ENCODE measurements at regions not wholly inside any gene's neighbourhood (a gene's known extent, or its start where the extent isn't known, plus 50 kb on each side); places are given as distances from the start of the nearest gene placed in this dataset.

DNA sequence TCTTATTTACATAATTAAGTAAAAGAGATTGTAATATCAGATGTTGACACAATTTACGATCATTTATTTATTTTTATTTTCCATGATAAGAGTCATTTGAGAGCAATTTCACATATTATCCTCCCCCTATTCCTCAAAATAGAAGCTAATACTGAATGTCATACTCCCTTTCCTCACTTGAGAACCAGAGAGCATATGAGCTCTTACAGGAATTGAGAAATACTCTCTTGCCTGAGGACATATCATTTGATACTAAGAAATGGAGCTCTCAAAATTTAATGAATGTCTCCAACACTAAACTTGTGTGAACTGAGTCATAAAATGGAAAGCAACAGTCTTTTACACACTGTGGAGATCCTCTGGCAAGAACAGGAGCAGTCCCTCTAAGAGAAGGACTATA, 68.5 kb upstream of the CHST9 start:
- DNase-seq = no peak
- no peak for ATAC-seq
- CTCF ChIA-PET = no interaction called here
- no peaks in the 10 kb centered on the region for H3K27me3 Mint-ChIP-seq
- no peaks in the 10 kb centered on the region for H3K36me3 Mint-ChIP-seq
- H3K27ac Mint-ChIP-seq = no peak overlapping the region
- H3K4me1 Mint-ChIP-seq = no peaks in the 10 kb centered on the region
- no peak overlapping the region for H3K4me3 Mint-ChIP-seq
- H3K9me3 Mint-ChIP-seq (ENCODE audit: low read depth) = peaks cover 11% of the 10 kb centered on the region

DNA sequence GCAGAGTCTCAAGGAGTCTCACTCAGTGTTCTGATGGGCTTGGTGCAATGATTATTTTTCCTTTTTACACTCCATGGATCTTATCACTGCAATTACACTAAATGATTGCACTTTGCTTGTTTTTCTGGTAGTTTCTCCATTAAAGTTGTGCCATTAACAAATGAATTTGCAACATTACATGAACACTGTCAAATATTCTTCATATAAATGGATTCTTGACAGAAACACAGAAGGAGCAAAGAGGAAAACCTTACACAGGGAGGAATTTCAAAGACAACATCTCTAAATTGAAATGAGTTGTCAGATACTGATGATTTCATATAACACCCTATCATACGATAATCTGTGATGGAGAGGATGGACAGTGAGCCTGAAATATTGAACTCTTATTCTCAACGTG, 65.4 kb upstream of the CHST9 start:
- no peak for ATAC-seq
- Mint-ChIP-seq H3K9me3 (ENCODE audit: low read depth) (peaks cover 16% of the 10 kb centered on the region), H3K27me3 (no peaks in the 10 kb centered on the region), H3K4me1 (no peaks in the 10 kb centered on the region), H3K27ac (no peak overlapping the region), H3K36me3 (no peaks in the 10 kb centered on the region), H3K4me3 (no peak overlapping the region)
- DNase-seq = no peak
- CTCF ChIA-PET = no interaction called here

DNA sequence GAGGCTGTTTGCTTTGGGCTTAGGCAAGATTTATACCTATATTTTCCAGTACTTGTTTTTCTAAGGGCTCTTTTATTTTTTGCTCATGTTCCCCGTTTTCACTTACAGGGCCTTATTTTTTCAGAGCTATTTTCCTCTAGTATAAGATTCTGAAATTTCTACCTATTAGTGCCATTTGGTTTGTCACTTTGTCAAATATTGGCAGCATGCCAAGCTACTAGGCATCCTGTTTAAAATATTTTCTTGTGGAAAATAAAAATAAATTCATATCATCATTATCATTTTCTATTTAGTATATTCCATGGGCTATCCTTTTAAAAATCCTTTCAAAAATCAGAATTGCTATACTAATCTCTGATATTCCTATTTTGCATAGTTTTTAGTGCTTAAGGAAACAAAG, 64.8 kb upstream of the CHST9 start:
- Mint-ChIP-seq H3K9me3 (ENCODE audit: low read depth) (peaks cover 16% of the 10 kb centered on the region), H3K4me3 (no peak overlapping the region), H3K27me3 (no peaks in the 10 kb centered on the region), H3K27ac (no peak overlapping the region), H3K4me1 (no peaks in the 10 kb centered on the region), H3K36me3 (no peaks in the 10 kb centered on the region)
- CTCF ChIA-PET = no interaction called here
- DNase-seq = no peak
- ATAC-seq = no peak

GRCh38 chr18:27244259-27244658, 59.2 kb upstream of the CHST9 start:
- Mint-ChIP-seq H3K27ac (no peak overlapping the region), H3K4me1 (no peaks in the 10 kb centered on the region), H3K4me3 (no peak overlapping the region), H3K27me3 (no peaks in the 10 kb centered on the region), H3K36me3 (no peaks in the 10 kb centered on the region), H3K9me3 (ENCODE audit: low read depth) (peaks cover 11% of the 10 kb centered on the region)
- ATAC-seq = no peak
- CTCF ChIA-PET = no interaction called here
- DNase-seq = no peak

- CTCF ChIA-PET = no interaction called here
- Mint-ChIP-seq H3K27ac (no peak overlapping the region), H3K36me3 (no peaks in the 10 kb centered on the region), H3K4me3 (no peak overlapping the region), H3K27me3 (no peaks in the 10 kb centered on the region), H3K4me1 (no peaks in the 10 kb centered on the region), H3K9me3 (ENCODE audit: low read depth) (peaks cover 6% of the 10 kb centered on the region)
- DNase-seq (no peak), ATAC-seq (no peak)
Observed at GRCh38 chr18:27242392-27243047, 57.4 kb upstream of the CHST9 start.

- Mint-ChIP-seq H3K4me3 (no peak overlapping the region), H3K27ac (no peak overlapping the region), H3K9me3 (ENCODE audit: low read depth) (peaks cover 5% of the 10 kb centered on the region), H3K27me3 (no peaks in the 10 kb centered on the region), H3K4me1 (no peaks in the 10 kb centered on the region), H3K36me3 (no peaks in the 10 kb centered on the region)
- DNase-seq (no peak), ATAC-seq (no peak)
- CTCF ChIA-PET = no interaction called here
Observed at GRCh38 chr18:27240383-27240782, 55.3 kb upstream of the CHST9 start.

- peaks cover 5% of the 10 kb centered on the region for H3K9me3 Mint-ChIP-seq (ENCODE audit: low read depth)
- no peak for DNase-seq
- H3K27me3 Mint-ChIP-seq = no peaks in the 10 kb centered on the region
- H3K36me3 Mint-ChIP-seq = no peaks in the 10 kb centered on the region
- no peak overlapping the region for H3K27ac Mint-ChIP-seq
- CTCF ChIA-PET = no interaction called here
- no peaks in the 10 kb centered on the region for H3K4me1 Mint-ChIP-seq
- no peak for ATAC-seq
- no peak overlapping the region for H3K4me3 Mint-ChIP-seq
Observed at GRCh38 chr18:27239669-27240068, 54.6 kb upstream of the CHST9 start.

GRCh38 chr18:27235218-27235870, 50.2 kb upstream of the CHST9 start:
- Mint-ChIP-seq H3K9me3 (ENCODE audit: low read depth) (peaks cover 7% of the 10 kb centered on the region), H3K4me1 (no peaks in the 10 kb centered on the region), H3K36me3 (no peaks in the 10 kb centered on the region), H3K27ac (no peak overlapping the region), H3K27me3 (no peaks in the 10 kb centered on the region), H3K4me3 (no peak overlapping the region)
- ATAC-seq (no peak), DNase-seq (no peak)
- CTCF ChIA-PET = no interaction called here

Data from activated CD8-positive, alpha-beta memory T cell treated with anti-CD3 and anti-CD28 coated beads, Interleukin-2, amount 10 ng/mL, durations not matched to agents 7 days and 5 days (primary cell).